Cardiac muscle cell (in vitro differentiated cells and primary cell): ENCODE measurements at regions not wholly inside any gene's neighbourhood (a gene's known extent, or its start where the extent isn't known, plus 50 kb on each side); places are given as distances from the start of the nearest gene placed in this dataset.

ENCODE experiments used
- DNase-seq, 2 donors: peaks; one replicate each; pipeline versions ENCODE4 v3.0.0 to v3.0.0-alpha.2; 2010 to 2017; ENCODE audit warnings: low read depth in 1 of 2, low spot score in 1 of 2
- H3K27ac ChIP-seq: fragments of 200-600 bp; sonication (generic); 2 replicates; pipeline ENCODE4 v1.5.1; 2016
- H3K27me3 ChIP-seq: fragments of 200-600 bp; sonication (generic); 2 replicates; pipeline ENCODE4 v1.6.0; 2016; ENCODE audit warnings: control low read depth
- H3K36me3 ChIP-seq: fragments of 200-600 bp; sonication (generic); 2 replicates; pipeline ENCODE4 v1.5.1; 2016; ENCODE audit warnings: control low read depth
- H3K4me1 ChIP-seq: fragments of 200-600 bp; sonication (generic); 2 replicates; pipeline ENCODE4 v1.8.1; 2017; ENCODE audit warnings: low read depth, mild to moderate bottlenecking, mixed run types
- H3K4me3 ChIP-seq: fragments of 200-600 bp; sonication (generic); 2 replicates; pipeline ENCODE4 v1.5.1; 2016; ENCODE audit warnings: mild to moderate bottlenecking
- H3K9me3 ChIP-seq: fragments of 200-600 bp; sonication (generic); 2 replicates; pipeline ENCODE4 v1.5.1; 2017; ENCODE audit warnings: low read depth, mild to moderate bottlenecking, control low read depth
- TF ChIP-seq, protein P1 (sequence below): IDR thresholded peaks from 2 replicates; pipeline ENCODE4 v1.5.1; 2012; ENCODE audit warnings: low read depth, mild to moderate bottlenecking, low read length

GRCh38 chrX:125089761-125090445, 229.8 kb upstream of the TEX13C start:
- Histone ChIP-seq H3K4me1 (no peaks in the 10 kb centered on the region), H3K27ac (no peak overlapping the region), H3K9me3 (no peaks in the 10 kb centered on the region), H3K27me3 (no peaks in the 10 kb centered on the region), H3K4me3 (no peak overlapping the region), H3K36me3 (no peaks in the 10 kb centered on the region)
- DNase-seq: no peak
- TF ChIP-seq, protein P1, sequence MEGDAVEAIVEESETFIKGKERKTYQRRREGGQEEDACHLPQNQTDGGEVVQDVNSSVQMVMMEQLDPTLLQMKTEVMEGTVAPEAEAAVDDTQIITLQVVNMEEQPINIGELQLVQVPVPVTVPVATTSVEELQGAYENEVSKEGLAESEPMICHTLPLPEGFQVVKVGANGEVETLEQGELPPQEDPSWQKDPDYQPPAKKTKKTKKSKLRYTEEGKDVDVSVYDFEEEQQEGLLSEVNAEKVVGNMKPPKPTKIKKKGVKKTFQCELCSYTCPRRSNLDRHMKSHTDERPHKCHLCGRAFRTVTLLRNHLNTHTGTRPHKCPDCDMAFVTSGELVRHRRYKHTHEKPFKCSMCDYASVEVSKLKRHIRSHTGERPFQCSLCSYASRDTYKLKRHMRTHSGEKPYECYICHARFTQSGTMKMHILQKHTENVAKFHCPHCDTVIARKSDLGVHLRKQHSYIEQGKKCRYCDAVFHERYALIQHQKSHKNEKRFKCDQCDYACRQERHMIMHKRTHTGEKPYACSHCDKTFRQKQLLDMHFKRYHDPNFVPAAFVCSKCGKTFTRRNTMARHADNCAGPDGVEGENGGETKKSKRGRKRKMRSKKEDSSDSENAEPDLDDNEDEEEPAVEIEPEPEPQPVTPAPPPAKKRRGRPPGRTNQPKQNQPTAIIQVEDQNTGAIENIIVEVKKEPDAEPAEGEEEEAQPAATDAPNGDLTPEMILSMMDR: no peak

DNA sequence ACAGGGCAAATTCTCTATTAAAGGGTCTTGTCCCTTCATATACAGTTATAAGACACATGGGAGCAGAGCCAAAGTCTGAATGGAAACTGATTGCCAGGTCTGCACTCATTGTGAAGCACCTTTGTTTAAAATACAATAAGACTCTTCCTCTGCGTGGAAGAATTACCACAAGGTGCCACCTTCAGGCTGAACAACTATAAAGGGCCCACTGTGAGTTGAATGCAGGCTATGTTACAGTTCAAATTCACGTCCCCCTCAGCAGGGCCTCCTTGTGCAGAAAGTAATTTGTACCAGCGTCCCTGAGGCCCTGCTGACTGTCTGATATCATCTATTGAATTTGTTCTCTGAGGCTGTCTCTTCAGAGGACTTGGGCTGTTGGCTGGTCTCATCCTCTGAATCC, 225.8 kb upstream of the TEX13C start:
- Histone ChIP-seq H3K9me3 (no peaks in the 10 kb centered on the region), H3K27ac (no peak overlapping the region), H3K4me3 (no peak overlapping the region), H3K27me3 (no peaks in the 10 kb centered on the region), H3K4me1 (no peaks in the 10 kb centered on the region), H3K36me3 (no peaks in the 10 kb centered on the region)
- peak in 1 of 2 donors; percentile 10 for DNase-seq
- TF ChIP-seq, protein P1: no peak

DNA sequence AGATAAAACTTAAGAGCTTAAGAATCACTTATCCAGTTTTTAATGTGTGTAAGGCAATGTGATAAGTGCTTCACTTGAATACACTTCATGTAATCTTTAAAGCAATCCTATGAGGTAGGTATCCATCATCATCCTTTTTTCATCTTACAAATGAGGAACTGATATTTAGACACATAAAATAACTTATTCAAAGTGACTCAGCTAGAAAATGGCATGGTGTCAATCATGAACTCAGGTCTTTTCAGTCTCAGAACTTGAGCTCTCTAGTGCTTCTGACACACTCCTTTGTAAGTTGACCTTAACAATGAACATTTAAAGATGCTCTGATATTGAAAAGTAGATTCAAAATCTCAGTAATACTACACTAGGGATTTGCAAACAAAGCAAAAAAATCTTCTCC, 224.8 kb upstream of the TEX13C start:
- DNase-seq: no peak
- no peaks in the 10 kb centered on the region for H3K9me3 ChIP-seq
- H3K27me3 ChIP-seq: no peaks in the 10 kb centered on the region
- TF ChIP-seq, protein P1: no peak
- H3K36me3 ChIP-seq: no peaks in the 10 kb centered on the region
- H3K27ac ChIP-seq: no peak overlapping the region
- H3K4me1 ChIP-seq: no peaks in the 10 kb centered on the region
- no peak overlapping the region for H3K4me3 ChIP-seq

- no peak for DNase-seq
- no peaks in the 10 kb centered on the region for H3K4me1 ChIP-seq
- no peak overlapping the region for H3K27ac ChIP-seq
- no peaks in the 10 kb centered on the region for H3K27me3 ChIP-seq
- no peaks in the 10 kb centered on the region for H3K9me3 ChIP-seq
- TF ChIP-seq, protein P1: no peak
- no peak overlapping the region for H3K4me3 ChIP-seq
- H3K36me3 ChIP-seq: no peaks in the 10 kb centered on the region
Observed at GRCh38 chrX:125096469-125096868, 223.2 kb upstream of the TEX13C start.

DNA sequence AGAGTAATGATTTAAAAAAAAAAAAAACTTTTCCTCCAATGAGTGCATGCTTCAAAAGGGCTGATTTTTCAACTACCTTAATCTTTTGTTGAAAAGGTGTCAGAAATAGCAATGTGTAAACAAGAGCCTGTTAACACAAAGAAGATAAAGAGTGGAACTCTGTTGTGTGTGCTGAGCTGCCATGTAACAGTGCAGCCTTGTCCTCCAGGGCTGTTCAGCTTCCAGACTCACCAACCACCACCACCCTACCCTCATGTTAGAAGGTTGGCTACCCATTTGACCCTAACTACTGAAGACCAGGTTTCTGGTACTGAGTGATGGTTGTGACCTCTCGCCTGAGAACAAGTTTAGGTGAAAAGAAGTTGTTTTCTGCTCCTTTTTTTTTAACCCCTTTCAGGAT, 222.8 kb upstream of the TEX13C start:
- H3K27ac ChIP-seq: no peak overlapping the region
- H3K4me1 ChIP-seq: no peaks in the 10 kb centered on the region
- H3K9me3 ChIP-seq: no peaks in the 10 kb centered on the region
- no peak for DNase-seq
- no peaks in the 10 kb centered on the region for H3K36me3 ChIP-seq
- TF ChIP-seq, protein P1: no peak
- no peaks in the 10 kb centered on the region for H3K27me3 ChIP-seq
- no peak overlapping the region for H3K4me3 ChIP-seq
